ENCODE measurements at regions not wholly inside any gene's neighbourhood (a gene's known extent, or its start where the extent isn't known, plus 50 kb on each side); places are given as distances from the start of the nearest gene placed in this dataset.
"Not testable (repeated sequence)": the region's sequence is repeated elsewhere in the genome, so short reads cannot be mapped to it uniquely, and the experiment has no call there.

DNA sequence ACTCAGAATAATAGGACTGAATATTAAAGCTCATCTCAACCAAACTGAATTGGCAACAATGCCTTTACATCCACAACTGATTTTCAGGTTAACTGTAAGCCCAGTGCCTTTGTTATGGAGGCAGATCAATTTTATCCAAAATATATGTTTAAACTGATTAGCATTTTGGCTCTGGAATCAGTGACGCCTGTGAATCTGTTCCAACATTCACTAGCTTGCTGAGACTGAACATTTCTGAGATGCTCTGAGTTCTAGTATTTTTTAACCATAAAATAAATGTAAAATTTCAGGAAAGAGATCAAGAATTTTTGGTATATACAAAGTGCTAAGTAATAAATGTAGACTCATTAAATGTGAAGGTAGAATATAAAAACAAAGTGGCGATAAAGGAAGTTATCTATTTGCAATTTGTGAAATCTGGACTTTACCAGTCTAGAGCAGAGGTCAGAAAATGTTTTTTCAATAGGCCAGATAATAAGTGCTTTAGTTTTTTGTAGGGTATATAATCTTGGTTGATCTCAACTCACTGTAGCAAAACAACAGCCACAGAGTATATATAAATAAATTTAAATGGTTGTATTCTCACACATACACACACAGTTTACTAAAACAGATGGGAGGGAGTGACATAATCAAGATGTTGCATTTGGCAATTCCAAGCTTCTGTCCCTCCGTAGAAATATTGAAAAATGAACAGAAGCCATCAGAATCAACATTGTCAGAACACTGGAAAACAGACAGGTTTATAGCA lies 560.3 kb downstream of the ZWINT start:
- TF ChIP-seq, protein P1, sequence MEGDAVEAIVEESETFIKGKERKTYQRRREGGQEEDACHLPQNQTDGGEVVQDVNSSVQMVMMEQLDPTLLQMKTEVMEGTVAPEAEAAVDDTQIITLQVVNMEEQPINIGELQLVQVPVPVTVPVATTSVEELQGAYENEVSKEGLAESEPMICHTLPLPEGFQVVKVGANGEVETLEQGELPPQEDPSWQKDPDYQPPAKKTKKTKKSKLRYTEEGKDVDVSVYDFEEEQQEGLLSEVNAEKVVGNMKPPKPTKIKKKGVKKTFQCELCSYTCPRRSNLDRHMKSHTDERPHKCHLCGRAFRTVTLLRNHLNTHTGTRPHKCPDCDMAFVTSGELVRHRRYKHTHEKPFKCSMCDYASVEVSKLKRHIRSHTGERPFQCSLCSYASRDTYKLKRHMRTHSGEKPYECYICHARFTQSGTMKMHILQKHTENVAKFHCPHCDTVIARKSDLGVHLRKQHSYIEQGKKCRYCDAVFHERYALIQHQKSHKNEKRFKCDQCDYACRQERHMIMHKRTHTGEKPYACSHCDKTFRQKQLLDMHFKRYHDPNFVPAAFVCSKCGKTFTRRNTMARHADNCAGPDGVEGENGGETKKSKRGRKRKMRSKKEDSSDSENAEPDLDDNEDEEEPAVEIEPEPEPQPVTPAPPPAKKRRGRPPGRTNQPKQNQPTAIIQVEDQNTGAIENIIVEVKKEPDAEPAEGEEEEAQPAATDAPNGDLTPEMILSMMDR (IDR thresholded peaks at IDR 0.05), result no peak
- Histone ChIP-seq H3K9me3 (peaks cover 4% of the 10 kb centered on the region), H3K27me3 (ENCODE audit: low read depth) (no peaks in the 10 kb centered on the region), H3K4me3 (no peak overlapping the region), H3K4me1 (no peaks in the 10 kb centered on the region), H3K36me3 (no peaks in the 10 kb centered on the region), H3K27ac (no peak overlapping the region)
- intact Hi-C loops (cut with DNase I), result no loop called here
- ATAC-seq, result no peak
- no peak for DNase-seq

DNA sequence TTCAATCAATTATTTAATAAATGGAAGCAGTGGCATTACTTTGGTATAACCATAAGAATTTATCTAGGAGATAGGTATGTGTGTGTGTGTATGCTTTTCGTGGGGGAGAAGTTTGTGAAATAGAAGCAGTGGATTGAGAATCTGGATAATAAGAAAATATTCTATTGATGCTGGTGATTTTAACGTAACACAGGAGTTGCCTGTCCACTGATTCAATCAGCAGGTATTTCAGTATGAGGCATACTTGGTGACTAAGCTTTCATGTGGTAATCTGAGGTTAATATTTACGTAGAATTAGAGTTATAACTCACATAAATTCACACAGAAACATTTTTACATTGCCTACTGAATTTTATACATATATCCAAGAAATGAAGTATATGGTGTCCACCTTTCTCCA lies 568.0 kb downstream of the ZWINT start:
- H3K27ac ChIP-seq, result no peak overlapping the region
- no peaks in the 10 kb centered on the region for H3K4me1 ChIP-seq
- H3K9me3 ChIP-seq, result no peaks in the 10 kb centered on the region
- no peaks in the 10 kb centered on the region for H3K36me3 ChIP-seq
- H3K4me3 ChIP-seq, result no peak overlapping the region
- ATAC-seq (no peak), DNase-seq (no peak)
- no peaks in the 10 kb centered on the region for H3K27me3 ChIP-seq (ENCODE audit: low read depth)
- intact Hi-C loops (cut with DNase I), result no loop called here
- TF ChIP-seq, protein P1 (IDR thresholded peaks at IDR 0.05), result no peak

DNA sequence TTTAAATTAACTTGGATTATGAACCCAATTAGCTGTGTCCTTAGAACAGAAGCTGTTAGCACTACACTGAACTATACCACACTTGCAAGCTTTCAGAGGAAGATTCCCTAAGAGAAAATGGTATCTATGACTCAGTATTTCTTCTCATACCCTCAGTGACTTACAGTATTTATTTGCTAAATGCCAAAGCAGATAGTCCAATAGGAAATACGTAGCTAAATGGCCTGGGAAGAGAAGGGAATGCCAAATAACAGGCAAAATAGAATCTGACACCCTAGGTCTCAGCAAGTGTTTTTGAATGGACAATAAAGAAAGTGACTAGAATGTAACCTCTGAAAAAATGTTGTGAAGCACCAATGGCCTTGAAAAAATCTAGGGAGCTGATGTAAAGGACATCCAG lies 570.8 kb downstream of the ZWINT start:
- H3K4me1 ChIP-seq; H3K27me3 ChIP-seq (ENCODE audit: low read depth); intact Hi-C loops (cut with DNase I); H3K4me3 ChIP-seq; H3K9me3 ChIP-seq; DNase-seq; ATAC-seq; H3K27ac ChIP-seq; H3K36me3 ChIP-seq: not testable (repeated sequence)

DNA sequence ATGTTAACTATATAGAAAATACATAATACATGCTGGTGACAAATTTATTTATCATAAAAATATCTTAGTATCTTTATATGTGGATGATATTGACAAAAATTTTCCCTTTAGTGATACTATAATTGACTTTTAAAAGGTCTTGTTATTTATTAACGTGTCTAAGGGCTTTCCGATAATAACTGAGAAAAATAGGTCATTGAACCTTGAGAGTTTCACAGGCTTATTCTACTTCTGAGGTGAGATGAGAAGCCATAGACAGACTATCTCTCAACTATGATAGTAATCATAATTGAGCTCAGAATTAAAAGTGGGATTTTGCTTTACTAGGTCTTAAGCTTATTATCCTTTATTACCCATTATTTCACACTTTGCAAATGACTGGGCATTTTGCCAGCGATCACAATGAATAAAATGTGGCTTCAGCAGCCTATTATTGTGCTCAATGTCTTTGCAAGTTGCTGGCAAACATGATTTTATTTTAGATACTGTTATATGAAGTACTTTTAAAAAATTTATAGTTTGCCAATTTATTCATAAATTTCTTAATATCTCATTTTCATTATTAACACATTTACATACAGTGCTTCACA lies 574.5 kb downstream of the ZWINT start:
- Histone ChIP-seq H3K4me3 (no peak overlapping the region), H3K36me3 (no peaks in the 10 kb centered on the region), H3K27ac (no peak overlapping the region), H3K4me1 (no peaks in the 10 kb centered on the region), H3K27me3 (ENCODE audit: low read depth) (no peaks in the 10 kb centered on the region), H3K9me3 (no peaks in the 10 kb centered on the region)
- intact Hi-C loops (cut with DNase I), result no loop called here
- TF ChIP-seq, protein P1 (IDR thresholded peaks at IDR 0.05), result no peak
- DNase-seq (no peak), ATAC-seq (no peak)

DNA sequence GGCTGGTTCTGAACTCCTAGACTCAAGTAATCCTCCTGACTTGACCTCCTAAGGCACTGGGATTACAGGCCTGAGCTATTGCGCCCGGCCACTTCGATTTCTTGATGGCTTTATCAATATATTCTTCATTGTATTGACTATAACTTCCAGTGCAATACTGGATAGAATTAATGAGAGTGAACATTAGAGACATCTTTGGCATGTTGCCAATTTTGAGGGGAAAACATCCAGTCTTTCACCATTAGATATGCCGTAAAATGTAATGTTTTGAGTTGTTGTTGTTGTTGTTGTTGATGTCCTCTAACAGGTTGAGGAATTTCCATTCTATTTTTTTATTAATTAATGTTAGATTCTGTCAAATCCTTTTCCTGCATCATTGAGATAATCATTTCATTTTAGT lies 578.9 kb downstream of the ZWINT start:
- TF ChIP-seq, protein P1 (IDR thresholded peaks at IDR 0.05), result no peak
- Histone ChIP-seq H3K4me1 (no peaks in the 10 kb centered on the region), H3K9me3 (no peaks in the 10 kb centered on the region), H3K27ac (no peak overlapping the region), H3K27me3 (ENCODE audit: low read depth) (no peaks in the 10 kb centered on the region), H3K4me3 (no peak overlapping the region), H3K36me3 (no peaks in the 10 kb centered on the region)
- no peak for DNase-seq
- intact Hi-C loops (cut with DNase I), result no loop called here
- no peak for ATAC-seq

DNA sequence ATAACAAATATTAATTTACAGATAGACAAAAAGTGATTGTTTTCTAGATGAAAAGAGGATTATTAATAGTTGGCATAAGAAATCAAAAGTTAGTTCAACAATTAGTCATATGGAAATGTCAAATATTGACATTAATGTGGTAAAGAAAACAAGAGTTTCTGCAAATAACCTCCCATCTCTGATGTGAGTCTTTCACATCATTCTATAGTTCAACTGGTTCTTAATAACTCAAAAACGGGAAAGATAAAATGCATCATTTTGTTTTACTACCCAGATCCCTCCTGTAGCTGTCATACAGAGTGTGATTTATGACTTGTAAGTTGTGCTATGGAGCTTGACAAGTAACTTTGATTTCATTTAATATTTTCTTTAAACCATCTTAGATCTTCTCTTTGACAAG lies 594.8 kb downstream of the ZWINT start:
- ATAC-seq (no peak), DNase-seq (no peak)
- Histone ChIP-seq H3K36me3 (no peaks in the 10 kb centered on the region), H3K4me1 (no peaks in the 10 kb centered on the region), H3K27ac (no peak overlapping the region), H3K4me3 (no peak overlapping the region), H3K9me3 (no peaks in the 10 kb centered on the region), H3K27me3 (ENCODE audit: low read depth) (no peaks in the 10 kb centered on the region)
- intact Hi-C loops (cut with DNase I), result no loop called here
- TF ChIP-seq, protein P1 (IDR thresholded peaks at IDR 0.05), result no peak

Data from lower lobe of right lung (tissue), 2 donors.